WI38 (cell line): ENCODE measurements at regions not wholly inside any gene's neighbourhood (a gene's known extent, or its start where the extent isn't known, plus 50 kb on each side); places are given as distances from the start of the nearest gene placed in this dataset.

ENCODE experiments used
- H3K4me3 ChIP-seq: 2 replicates; pipeline ENCODE4 v1.5.1; 2011; ENCODE audit warnings: low read depth, mild to moderate bottlenecking, control low read depth, low read length
- CTCF ChIP-seq: IDR thresholded peaks from 2 replicates; pipeline ENCODE4 v1.5.1; 2012; ENCODE audit warnings: low read depth, mild to moderate bottlenecking, control low read depth, low read length

DNA sequence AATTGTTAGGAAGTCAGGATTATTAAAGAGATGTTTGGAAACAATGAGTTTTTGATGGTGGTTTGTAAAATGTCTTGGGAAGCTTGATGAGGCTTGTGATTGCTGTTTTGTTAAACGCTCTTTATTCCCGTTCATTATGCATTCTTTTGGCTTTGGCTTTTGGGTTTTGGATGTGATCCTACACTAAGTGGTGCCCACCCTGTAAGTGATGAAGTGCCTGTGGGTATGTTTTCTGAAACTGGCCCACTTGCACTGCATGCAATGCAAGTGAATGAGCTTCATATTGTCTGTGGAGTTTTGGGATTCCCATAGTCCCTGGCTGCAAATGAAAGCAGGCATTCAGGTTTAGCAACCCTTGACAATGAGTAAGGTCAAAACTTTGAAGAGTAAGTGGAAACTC lies 1035.5 kb upstream of the WWC1 start:
- TF ChIP-seq CTCF, result no peak
- no peak overlapping the region for H3K4me3 ChIP-seq

GRCh38 chr5:167259806-167260205 lies 1031.6 kb upstream of the WWC1 start:
- no peak overlapping the region for H3K4me3 ChIP-seq
- TF ChIP-seq CTCF, result no peak

- TF ChIP-seq CTCF, result no peak
- H3K4me3 ChIP-seq, result no peak overlapping the region
Measured at GRCh38 chr5:167261309-167262100, 1029.9 kb upstream of the WWC1 start.

DNA sequence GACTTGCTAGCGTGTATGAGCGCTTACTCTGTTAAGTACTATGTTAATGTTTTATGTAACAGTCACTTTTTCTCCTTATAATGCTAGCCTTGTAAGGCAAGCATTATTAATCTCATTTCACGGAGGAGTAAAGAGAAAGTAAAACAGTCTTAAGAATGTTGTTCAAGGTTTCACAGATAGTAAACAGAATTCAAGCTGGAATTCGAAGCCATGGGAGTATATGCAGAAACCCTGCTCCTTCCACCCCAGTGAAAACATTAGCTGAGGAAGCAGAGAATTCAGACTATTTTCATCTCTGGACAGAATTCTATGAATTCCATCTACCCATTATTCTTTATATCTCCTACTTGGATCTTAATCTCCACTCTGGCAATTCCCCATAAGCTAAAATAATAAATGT lies 1028.3 kb upstream of the WWC1 start:
- no peak for TF ChIP-seq CTCF
- H3K4me3 ChIP-seq, result no peak overlapping the region

DNA sequence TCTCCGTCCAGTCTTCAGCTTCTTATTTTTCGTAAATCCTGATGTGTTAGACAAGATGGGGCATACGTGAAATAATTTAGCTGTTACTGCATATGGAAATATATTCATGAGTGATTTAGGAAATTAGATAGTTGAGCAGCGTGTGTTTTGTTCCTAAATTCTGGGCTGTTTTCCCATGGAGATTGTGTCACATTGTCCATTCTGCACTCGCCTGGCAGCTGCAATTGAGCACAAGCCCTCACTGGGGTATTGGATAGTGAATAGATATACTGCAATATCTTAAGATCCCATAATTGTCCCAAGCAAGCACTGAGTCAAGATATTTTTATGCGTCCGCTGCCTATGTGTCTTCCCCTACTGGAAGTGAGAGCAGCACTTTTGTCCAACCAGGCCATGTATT lies 1027.1 kb upstream of the WWC1 start:
- H3K4me3 ChIP-seq, result no peak overlapping the region
- no peak for TF ChIP-seq CTCF

DNA sequence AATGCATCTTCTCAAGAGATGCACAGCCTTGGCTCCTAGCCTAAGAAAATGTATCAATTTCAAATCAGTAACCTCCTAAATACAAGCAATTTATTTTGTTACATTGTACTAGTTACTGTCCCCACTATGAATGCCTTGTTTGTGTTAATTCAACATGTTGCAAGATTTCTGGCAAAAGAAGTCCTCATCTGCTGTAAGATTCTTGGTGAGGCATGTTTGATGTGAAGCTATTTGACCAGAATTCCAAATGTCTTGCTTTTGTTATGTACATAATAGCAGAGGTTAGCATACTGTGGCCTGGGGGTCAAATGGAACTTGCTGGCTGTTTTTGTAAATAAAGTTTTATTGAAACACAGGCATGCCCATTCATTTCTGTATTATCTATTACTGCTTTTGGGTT lies 1023.1 kb upstream of the WWC1 start:
- TF ChIP-seq CTCF, result no peak
- H3K4me3 ChIP-seq, result no peak overlapping the region

DNA sequence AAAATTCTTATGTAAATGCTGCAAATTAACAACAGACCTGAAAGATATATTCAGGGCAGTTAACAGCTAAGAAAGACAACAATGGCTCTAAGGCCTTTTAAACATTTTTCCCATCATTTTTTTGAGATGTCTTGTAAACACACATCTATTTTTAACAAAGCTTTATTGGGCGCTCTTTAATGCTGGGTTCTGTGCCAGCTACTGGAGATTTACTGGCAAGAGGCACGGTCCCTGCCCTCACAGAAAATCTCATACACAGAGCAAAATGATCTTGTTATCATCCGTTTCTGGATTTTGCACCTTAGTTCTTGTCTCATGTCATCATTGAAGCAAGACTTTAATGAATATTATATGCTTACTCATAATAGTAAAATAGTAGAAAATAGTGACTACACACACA lies 1022.3 kb upstream of the WWC1 start:
- H3K4me3 ChIP-seq, result no peak overlapping the region
- no peak for TF ChIP-seq CTCF
